AG04449 (cell line): ENCODE measurements at regions not wholly inside any gene's neighbourhood (a gene's known extent, or its start where the extent isn't known, plus 50 kb on each side); places are given as distances from the start of the nearest gene placed in this dataset.

Experiments used
- CTCF ChIA-PET: fragments of 350-600 bp; formaldehyde crosslinking; extraction: SDS; loops from one replicate; lab custom pipeline; 2021; ENCODE audit warnings: antibody characterized with exemption; lab: Yijun Ruan, JAX
- POLR2A ChIA-PET: fragments of 400-600, 350-600 bp; formaldehyde crosslinking; extraction: SDS; loops from one replicate; lab custom pipeline; 2020; ENCODE audit warnings: antibody characterized with exemption, inconsistent platforms; lab: Yijun Ruan, JAX
- DNase-seq: peaks from one replicate; pipeline ENCODE4 v3.0.0-alpha.2; 2010; ENCODE audit warnings: low read depth, low spot score
- H3K4me3 ChIP-seq: 2 replicates; pipeline ENCODE4 v1.5.1; 2011; ENCODE audit warnings: low read depth, mild to moderate bottlenecking, control low read depth, low read length
- TF ChIP-seq, protein P1 (sequence below): IDR thresholded peaks from one replicate; pipeline ENCODE4 v1.5.1; 2011; ENCODE audit warnings: mild to moderate bottlenecking, moderate library complexity, low read length, control low read depth, inconsistent platforms; ENCODE audit not compliant: insufficient read depth; ENCODE audit errors: missing control alignments

DNA sequence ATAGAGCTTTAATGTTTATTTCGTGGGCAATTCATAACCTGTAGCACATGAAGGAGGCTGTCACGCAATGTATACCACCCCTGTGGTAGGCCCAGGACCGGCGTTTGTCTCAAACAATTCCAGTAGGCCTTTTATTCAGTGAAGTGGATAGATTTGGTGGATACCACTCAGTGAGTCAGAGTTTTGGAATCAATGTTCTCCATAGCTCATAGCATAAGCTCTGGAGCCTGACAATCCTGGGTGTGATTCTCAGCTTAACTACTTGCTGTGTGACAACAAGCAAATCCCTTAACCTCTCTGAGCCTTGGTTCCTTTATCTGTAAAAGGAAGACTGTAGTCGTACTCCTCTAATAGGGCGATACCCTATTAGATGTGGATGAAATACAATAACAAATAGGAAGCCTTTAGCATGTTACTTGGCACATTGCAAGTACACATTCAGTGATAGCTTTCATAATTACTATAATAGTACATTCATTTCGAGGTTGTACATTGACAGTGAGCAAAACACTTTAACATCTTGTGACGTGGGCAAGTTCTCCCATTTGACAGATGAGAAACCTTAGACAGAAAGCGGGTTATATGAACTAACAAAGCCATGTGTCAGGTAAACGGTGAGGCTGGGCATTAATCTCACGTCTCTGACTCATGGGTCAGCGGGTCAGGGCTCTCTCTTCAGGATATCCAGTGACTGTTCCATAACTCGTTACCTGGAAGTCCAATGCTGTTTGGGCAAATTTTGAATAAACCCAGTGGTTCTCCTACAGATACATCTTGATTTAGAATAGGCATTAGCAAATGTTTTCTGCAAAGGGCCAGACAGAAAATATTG lies 130.8 kb downstream of the C9orf152 start:
- DNase-seq = no peak
- POLR2A ChIA-PET = interaction anchor here (0.6 kb wide), 1 partner anchor 131 kb away, joined by 3 read pairs; the partner anchor contains the start of gene C9orf152

DNA sequence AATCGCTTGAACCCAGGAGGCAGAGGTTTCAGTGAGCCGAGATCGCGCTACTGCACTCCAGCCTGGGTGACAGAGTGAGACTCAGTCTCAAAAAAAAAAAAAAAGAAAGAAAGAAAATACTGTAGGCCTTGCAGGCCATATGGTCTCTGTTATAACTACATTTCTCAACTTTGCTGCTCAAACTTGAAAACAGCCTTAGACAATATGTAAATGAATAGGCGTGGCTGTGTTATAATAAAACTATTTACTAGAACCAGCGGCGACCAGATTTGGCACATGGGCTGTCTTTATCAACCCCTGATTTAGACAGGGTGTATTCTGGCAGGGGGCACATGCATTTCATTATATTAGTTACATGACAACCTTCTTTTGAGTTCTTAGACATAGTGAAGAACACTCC lies 130.0 kb downstream of the C9orf152 start:
- ChIA-PET CTCF (interaction anchor here (1.2 to 1.4 kb wide), 2 partner anchors 28 to 175 kb away, joined by 3 to 4 read pairs; no protein-coding TSS in a partner anchor), POLR2A (no interaction called here)
- DNase-seq = no peak
- no peak overlapping the region for H3K4me3 ChIP-seq
- TF ChIP-seq, protein P1, sequence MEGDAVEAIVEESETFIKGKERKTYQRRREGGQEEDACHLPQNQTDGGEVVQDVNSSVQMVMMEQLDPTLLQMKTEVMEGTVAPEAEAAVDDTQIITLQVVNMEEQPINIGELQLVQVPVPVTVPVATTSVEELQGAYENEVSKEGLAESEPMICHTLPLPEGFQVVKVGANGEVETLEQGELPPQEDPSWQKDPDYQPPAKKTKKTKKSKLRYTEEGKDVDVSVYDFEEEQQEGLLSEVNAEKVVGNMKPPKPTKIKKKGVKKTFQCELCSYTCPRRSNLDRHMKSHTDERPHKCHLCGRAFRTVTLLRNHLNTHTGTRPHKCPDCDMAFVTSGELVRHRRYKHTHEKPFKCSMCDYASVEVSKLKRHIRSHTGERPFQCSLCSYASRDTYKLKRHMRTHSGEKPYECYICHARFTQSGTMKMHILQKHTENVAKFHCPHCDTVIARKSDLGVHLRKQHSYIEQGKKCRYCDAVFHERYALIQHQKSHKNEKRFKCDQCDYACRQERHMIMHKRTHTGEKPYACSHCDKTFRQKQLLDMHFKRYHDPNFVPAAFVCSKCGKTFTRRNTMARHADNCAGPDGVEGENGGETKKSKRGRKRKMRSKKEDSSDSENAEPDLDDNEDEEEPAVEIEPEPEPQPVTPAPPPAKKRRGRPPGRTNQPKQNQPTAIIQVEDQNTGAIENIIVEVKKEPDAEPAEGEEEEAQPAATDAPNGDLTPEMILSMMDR = no peak

More for the DNA sequence above, 130.8 kb downstream of the C9orf152 start:
- no peak overlapping the region for H3K4me3 ChIP-seq
- CTCF ChIA-PET = interaction anchor here (1.0 to 1.8 kb wide), 4 partner anchors 10 to 169 kb away, joined by 3 to 6 read pairs (median 4); no protein-coding TSS in a partner anchor
- TF ChIP-seq, protein P1 = no peak

DNA sequence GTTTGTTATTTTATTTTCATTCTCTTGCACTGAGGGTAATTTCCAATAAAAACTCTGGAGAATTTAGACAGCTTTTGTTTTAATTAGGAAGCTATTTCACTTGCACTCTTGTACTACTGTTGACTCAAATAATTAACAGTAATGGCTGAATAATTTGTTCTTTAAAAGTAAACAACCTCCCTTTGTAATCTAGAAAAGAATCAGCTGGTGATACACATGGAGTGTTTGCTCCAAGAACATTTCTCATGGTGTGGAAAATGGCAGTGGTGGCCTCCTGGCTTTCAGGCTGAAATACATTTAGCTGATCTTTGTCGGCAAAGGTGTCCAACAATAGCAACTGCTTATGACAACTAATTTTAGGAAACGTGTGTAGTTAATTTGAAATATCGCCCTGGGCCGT lies 129.4 kb downstream of the C9orf152 start:
- CTCF ChIA-PET = interaction anchor here (1.2 to 1.4 kb wide), 2 partner anchors 29 to 176 kb away, joined by 3 to 4 read pairs; no protein-coding TSS in a partner anchor
- DNase-seq = no peak
- POLR2A ChIA-PET = no interaction called here
- TF ChIP-seq, protein P1 = no peak
- no peak overlapping the region for H3K4me3 ChIP-seq

DNA sequence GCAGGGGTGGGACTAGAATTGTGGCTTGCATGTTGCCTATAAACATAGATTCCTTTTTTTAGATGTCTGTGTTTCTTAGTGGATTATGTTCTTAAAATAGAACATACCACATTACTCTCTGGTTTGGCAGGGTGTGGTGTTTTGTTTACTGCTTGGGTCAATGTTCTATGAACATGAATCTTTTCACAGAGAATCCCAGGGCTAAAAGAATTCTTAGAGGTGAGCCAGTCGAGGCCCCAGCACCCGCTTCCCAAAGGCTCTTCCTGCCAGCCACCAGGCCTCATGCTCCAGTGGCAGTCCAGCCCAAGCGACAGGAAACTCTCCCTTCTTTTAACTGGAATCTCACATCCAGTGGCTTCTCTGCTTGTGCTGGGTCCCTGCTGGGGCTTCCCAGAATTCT lies 126.6 kb downstream of the C9orf152 start:
- CTCF ChIA-PET = no interaction called here
- TF ChIP-seq, protein P1 = no peak
- H3K4me3 ChIP-seq = no peak overlapping the region

DNA sequence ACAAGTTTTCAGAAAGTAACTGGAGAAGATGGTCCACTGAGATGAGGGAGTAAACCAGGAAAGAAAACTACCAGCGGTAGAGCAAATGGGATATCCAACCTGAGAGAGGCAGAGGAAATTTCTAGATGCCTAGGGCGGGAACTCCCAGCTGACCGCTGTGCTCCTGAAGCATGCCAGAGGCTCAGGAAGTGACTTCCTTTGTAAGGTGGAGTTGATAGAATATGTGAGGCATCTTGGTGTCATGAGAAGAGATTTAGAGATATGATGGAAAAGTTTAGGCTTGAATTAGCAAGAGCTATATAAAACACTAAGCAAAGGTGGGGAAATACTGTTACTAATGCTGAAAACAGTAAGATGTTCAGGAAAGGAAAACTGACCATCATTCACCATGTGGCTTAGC lies 124.1 kb downstream of the C9orf152 start:
- CTCF ChIA-PET = interaction anchor here (0.6 to 1.3 kb wide), 4 partner anchors 9 to 180 kb away, joined by 3 read pairs; no protein-coding TSS in a partner anchor
- no peak for DNase-seq
- H3K4me3 ChIP-seq = no peak overlapping the region
- TF ChIP-seq, protein P1 = no peak
- POLR2A ChIA-PET = interaction anchor here (0.7 kb wide), 1 partner anchor 15 kb away, joined by 4 read pairs; no protein-coding TSS in a partner anchor

More for the DNA sequence above, 126.6 kb downstream of the C9orf152 start:
- POLR2A ChIA-PET = no interaction called here
- DNase-seq = no peak

DNA sequence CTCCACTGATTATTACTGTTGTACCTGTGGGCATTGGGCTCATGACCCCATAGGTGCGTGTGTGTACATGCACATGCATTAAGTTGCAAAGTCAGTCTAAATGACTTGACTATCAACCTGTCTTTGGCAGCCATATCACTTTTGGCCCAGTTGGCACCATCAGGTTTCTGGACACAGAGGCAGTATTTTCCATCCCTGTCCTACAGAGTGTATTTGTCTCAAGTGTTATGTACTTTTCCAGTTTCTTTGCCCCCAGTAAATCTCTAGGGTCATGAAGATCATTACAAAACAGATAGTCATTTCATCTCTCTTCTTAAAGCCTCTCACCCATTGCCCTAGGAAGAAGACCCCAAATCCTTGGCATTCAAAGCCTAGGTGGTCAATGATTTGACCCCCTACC lies 121.4 kb downstream of the C9orf152 start:
- ChIA-PET CTCF (no interaction called here), POLR2A (no interaction called here)
- H3K4me3 ChIP-seq = no peak overlapping the region
- TF ChIP-seq, protein P1 = no peak
- no peak for DNase-seq
